HG02852 (cell line): ENCODE measurements at regions not wholly inside any gene's neighbourhood (a gene's known extent, or its start where the extent isn't known, plus 50 kb on each side); places are given as distances from the start of the nearest gene placed in this dataset.
"Not testable (repeated sequence)": the region's sequence is repeated elsewhere in the genome, so short reads cannot be mapped to it uniquely, and the experiment has no call there.

Experiments used
- ATAC-seq: cut with Tn5 transposase; IDR thresholded peaks from one replicate; pipeline ENCODE4 v1.9.1; 2021; ENCODE audit warnings: mild to moderate bottlenecking, moderate library complexity; ENCODE audit not compliant: unreplicated experiment

DNA sequence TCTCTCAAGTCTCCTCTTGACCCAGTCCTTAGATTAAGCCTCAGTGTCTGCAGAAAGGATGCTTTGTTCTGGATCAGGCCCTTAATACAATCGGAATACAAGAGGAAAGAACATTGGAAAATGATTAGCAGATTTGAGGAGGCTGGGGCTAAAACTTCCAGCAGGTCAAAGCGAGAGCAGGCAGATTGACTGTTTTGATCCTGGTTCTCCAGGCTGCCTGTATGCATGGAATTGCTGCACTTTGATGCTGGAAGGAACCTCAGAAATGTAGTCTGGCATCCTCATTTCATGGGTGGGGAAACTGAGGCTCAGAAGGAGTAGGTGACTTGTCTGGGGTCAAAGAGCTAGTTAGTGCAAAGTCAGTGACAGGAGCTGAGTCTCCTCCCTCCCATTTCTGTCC is 202.8 kb downstream of the EMX2 start:
- ATAC-seq: no peak

DNA sequence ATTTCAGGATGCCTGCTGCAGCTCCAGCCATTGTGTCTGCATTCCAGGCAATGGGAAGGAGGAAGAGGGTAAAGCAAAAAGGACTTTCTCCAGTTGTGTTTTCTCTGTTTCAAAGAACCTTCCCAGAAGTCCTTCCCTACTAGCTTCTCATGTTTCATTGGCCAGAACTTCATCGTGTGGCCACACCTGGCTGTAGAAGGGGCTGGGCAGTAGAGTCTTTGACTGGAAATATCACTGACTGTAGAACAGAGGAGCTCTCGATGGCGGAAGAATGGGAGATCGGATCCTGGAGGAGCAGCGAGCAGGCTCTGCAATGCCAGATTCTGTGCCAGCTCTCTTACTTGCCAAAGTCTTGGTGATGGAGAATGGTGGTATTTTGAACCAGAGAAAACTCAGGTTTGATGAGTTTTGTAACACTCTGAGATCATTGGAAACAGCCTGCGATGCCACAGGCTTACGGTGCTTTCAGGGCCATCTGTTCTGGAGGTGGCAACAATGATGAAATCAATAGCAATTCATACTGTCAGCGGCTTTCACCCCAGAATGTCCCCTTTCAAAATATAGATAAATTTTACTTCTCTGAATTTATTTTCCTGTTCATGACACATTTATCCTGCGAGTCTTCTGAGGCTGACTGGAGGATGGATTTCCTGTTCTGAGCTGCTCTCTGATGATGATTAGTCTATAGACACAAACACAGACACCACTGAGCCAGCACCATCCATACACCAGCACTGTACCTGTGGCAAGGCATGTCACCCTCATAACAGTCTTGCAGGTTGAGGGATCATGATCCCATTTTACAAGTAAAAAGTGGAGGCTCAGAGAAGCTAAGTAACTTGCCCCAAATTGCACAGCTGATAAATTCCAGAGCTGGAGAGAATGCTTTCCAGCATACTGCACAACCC is 204.2 kb downstream of the EMX2 start:
- no peak for ATAC-seq

DNA sequence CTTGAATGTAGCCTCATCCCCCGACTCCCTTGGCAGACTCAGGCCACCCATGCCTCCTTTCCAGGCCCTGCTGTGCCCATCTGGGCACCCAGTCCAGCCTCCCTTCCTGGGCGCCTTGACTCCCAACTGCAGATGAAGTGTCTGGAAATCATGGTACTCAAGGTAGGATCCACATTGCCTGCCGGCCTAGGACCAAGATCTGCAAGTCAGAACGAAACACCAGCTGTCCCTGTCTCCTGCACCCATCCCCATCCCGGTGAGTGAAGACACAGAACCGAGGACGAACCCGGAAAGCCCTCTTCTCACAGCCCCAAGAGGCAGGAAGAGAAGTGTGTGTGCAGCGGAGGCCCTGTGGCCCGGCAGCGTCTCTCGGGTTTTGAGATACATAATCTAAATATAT is 205.1 kb downstream of the EMX2 start:
- ATAC-seq: no peak

DNA sequence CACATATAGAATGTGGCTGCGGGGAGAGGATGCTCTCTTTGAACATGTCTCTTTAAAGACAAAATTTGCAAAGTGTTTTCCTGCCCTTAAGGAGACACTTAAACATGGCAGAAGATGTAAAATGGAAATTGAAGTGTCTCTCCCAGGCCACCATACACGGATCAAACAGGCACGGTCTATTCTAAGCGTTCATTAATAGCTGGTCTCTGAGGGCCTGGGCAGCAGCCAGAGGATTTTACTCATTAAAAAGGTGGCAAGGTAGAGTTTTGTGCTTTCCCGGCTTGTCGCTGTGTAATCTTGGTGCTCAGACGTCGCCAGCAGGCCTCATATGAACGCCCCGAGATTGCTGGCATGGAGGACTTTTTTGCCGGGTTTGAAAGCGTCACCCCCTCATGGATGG is 205.5 kb downstream of the EMX2 start:
- no peak for ATAC-seq

DNA sequence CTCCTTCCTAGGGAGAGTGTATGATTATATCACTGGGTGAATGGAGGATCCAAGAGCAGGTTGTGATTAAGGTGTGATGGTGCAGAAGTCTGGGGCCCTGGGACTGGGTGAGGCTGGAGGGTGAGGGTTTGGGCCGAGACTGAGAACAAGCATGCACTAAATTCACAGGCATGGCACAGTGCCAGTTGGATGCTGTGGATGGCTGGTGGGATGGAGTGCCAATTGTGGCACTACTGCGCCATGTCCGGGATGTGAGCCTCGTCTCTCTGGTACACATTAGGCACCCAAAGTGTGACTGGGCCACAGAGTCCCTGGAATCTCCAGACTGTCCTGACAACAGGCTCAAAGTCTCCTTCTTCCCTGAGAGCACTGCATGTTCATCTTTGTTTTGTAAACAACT is 208.1 kb downstream of the EMX2 start:
- ATAC-seq: no peak

DNA sequence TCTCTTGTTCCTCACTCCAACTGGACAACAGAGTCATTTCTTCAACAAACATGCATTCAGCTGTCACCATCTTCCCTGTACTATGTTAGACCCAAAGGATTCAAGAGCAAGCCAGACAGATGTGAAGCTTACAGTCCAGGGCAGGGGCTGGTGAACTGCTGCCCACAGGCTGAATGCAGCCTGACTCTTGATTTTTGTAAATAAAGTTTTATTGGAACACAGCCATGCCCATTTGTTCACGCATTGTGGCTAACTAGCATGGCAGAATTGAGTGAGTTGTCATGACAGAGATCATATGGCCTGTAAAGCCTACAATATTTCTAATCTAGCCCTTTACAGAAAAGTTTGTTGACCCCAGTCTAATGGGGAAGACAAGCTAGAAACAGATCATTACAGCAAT is 208.7 kb downstream of the EMX2 start:
- ATAC-seq: no peak

DNA sequence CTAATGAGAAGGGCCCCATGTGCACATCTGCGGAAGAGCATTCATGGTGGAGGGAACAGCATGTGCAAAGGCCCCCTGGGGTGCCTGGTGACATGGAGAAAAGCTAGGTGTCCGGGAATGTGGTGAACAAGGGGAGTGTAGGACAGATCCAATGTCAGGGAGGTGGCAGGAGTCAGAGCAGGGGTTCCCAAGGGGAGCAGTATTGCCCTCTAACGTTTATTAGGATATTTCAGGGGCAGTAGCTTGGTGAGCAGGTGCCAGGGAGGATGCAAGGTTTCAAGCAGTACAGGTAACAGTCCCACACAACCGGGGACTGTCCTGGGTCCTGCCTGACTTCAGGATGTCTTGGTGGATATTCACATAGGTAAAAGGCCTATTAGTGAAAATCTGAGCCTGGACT is 209.6 kb downstream of the EMX2 start:
- ATAC-seq: no peak

DNA sequence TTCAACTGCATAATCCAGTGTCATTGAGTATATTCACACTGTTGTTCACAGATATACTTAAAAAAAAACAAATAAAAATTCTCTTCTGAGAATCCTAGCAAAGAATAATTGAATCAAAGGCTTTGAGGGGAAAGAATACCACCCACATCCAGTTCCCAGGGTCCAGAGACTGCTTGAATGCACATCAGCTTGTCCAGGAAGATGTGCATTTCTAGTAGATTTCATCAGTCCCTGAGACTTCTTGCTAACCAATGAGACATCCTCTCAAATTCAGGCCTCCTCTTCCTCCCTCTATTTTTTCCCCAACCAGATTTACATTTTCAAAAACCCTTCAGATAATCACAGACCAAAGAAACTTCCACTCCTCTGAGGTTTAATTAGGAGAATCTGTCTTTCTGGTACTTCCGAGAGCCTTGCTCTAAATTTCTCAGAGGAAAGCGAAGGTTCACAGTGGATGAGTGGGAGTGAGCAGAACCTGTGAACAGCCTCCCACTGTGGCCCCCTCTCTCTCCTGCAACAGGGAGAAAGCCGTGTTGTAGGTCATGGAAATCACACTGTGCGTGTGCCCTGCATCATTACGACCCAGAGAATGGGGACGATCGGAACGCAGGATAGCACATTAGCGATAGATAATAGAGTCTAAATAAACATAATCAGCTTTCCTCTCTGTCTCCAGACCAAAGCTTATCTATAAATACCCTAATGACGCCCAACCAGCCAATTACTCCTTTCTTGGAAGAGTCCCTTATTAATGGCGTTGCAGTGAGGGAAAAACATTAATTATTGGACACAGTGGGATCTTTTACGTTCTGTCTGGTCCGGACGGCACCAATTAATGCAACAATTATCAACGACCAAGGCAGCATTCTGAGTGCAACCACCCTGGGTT is 212.5 kb downstream of the EMX2 start:
- no peak for ATAC-seq

DNA sequence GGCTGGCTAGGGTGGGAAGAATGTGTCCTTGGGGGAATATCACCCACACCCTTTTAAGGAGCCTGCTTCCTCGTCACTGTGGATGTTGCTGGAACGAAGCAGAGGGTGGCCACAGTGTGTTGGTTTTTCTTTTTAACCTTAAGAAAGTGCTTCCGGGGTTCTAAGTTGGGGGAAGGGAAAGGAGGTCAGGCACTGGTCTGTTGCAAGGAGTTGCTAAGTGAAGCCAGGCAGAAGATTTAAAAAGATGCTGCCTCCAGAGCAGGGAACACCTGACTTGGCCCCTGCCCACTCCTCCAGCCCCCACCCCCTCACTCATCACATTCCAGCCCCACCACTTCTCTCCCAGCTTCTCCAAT is 213.1 kb downstream of the EMX2 start:
- ATAC-seq: no peak

DNA sequence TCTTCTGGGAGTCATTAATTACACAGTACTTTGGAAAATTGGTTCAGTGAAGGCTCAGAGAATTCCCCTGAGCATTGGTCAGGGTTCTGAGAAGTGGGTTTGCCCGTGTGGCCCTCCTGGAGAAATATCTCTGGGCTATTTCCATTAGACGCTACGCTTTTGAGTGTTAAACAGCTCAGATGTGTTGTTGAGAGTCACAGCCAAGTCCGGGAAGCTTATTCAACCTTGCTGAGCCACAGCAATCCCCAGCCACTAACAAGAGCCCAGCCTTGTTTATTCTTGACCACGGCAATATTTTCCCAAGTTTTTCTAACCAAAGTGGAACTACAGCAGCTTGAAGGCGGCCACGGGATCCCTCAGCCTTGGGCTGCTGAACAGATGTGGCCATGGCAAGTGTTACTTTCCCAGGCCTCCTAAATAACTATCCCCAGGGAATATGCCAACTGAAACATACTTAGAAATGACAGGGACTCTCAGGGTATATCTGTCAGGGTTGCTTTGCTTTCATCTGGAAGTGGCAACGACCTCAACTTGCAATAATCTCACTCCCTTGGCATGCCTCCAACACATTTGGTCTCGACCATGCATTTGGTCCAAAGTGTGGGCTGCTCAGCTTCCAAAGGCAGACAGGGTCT is 214.7 kb downstream of the EMX2 start:
- ATAC-seq: no peak

DNA sequence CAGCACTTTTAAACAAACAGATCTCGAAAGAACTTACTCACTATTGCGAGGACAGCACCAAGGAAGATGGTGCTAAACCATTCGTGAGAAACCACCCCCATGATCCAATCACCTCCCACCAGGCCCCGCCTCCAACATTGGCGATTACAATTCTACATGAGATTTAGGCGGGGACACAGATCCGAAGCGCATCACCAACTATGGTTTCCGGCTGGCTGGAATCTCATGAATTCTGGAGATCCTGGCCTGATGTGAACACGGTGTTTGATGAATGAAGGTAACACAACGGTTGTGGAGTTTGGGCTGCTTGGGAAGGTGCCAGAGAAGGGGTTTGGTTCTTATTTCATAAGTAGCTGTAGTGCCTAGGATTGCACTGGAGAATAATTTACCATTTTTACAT is 216.7 kb downstream of the EMX2 start:
- ATAC-seq: no peak

DNA sequence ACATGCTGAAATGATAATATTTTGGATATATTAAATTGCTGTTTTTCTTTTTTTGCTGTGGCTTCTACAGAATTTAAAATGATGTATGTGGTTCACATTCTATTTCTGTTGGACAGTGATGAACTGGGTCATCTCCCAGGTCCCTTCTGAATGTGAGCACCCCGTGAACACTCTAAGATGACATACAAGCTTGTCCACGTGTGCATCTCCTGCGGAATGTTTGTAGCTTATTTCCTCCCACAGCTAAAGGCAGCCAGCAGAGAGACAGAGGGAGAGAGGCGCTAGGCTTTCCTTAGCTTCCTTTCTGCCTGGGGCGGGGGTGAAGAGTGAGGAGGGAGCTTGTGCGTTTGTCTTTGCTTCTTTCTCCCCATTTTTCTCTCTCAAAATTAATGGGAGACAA is 219.1 kb downstream of the EMX2 start:
- no peak for ATAC-seq

DNA sequence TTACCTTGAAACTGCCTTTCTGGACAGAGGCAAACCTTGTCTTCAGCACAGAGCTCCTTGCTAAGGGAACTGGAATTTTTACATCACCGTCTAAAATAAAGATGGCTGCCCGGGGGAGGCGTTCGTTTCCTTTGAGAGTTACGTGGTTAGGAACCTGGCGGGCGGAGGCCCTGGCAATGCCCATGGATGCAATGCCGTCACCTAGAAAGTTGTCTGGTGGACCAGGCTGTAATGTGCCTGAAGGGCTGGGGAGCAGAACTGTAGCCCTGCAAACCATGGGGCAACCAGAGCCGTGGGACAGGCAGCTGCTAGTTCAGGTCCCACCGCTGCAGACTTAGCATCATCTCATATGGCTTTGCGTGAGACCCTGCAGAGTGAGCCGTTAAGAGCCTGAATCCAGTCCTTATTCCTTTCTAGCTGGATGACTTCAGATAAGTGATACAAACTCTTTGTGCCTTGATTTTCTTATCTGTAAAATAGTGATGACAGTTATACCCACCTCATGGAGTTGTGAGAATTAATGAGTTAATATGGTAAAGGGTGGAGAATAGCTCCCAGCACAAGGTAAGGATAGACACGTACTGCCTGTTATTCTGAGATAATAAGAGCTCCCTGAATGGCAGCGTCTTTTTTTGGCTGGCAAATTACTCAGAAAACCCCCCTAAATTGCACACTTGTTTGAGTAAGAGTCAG is 219.7 kb downstream of the EMX2 start:
- ATAC-seq: no peak

DNA sequence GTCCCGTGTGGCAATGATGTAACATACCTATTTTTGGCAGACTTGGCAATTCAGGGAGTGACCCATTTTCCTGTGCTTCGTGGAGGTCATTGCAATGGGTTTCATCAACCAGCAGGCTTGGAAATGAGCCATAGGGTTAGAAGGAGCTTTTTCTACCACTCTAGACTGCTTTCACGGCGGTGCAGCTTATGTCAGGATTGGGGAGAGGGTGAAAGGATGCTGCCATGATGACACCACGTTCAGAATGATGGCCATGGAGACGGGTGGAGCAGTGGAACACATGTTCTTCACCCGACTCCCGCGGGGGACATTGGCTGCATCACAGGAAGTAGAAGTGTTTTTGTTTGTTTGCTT is 220.2 kb downstream of the EMX2 start:
- no peak for ATAC-seq

DNA sequence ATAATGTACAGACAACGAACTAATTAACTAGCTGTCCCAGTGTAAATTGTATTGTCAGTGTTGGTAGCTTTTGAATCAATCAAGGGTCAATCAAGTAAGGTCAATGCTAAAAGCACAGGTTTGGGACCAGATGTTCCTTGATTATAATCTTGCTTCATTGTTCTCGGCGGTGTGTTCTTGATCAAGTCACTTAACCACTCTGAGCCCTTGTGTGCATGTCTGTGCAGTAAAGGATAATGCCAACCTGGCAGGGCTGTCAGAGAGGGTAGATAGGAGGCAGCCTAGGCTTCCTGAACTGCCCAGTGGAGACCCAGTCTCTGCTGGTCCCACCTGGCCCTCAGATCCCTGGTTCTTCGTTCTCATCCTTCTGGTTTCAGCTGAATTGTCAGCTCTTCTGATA is 221.0 kb downstream of the EMX2 start:
- no peak for ATAC-seq

DNA sequence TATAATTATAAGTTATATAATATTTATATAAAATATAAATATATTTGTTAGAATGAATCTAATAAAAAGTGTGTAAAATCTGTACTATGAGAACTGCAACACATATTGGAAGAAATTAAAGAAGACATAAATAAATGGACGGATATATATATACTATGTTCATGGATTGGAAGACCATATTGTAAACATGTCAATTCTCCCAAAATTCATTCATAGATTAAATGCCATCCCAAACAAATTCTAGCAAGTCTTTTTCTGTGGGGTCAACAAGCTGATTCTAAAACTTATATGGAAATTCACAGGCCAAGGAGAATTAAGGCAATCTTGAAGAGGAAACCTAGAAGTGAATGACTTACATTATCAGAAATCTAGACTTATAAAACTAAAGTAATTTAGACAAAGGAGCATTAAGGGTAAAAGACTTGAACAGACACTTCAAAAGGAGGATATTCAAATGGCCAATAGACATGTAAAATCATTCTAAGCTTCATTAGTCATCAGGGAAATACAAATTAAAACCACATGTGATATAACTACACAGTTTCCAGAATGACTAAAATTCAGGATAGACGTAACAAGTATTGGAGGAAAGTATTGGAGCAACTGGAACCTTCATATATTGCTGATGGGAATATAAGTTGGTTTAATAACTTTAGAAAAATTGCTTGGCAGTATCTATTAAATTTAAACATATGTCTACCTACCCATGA is 225.9 kb downstream of the EMX2 start:
- ATAC-seq: no peak

DNA sequence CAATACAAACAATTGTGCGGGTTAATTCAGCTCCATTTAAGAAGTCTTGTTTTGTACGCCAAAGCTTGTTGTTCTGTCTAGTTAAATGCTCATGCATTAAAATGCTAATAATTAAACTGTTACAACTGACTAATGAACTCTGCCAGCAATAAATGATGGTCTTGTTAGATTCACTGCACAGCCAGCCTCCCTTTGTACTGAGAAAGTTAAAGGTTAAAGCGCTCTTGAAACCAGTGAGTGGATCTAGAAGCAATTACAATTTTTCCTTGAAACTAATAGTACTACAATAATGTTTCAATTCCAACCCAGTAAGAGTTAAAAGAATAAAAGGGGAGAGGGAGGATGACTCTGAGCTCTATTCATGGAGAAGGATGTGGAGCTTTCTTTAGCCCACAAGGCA is 233.0 kb downstream of the EMX2 start:
- no peak for ATAC-seq

DNA sequence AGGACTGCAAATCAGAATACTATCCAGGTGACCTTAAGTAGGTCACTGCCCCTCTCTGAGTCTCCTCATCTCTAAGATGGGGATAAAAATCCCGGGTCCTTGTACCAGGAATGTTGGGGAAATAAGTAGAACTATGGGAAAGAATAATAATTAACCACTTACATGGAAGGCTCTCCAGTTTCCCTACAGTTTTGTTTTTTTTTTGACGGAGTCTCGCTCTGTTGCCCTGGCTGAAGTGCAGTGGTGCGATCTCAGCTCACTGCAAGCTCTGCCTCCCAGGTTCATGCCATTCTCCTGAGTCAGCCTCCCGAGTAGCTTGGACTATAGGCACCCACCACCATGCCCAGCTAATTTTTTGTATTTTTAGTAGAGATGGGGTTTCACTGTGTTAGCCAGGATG is 234.7 kb downstream of the EMX2 start:
- not testable (repeated sequence) for ATAC-seq

DNA sequence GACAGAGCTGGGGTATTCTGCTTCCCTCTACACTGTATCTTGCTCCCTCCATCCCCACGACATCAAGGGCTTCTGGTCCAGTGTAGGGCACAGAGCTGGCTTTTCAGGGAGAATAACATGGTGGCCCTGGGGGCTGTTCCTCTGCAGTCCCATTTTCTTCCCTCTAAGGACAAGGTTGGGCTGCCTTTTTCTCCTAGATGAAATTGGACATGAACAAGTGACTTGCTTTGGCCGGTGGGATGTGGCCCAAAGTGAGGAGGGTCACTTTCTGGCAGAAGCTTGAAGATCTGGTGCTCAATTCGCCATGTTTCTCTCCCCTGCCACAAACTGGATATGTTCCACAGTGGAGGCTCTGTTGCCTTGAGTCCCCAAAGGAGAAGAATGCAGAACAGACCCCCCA is 235.7 kb downstream of the EMX2 start:
- no peak for ATAC-seq

DNA sequence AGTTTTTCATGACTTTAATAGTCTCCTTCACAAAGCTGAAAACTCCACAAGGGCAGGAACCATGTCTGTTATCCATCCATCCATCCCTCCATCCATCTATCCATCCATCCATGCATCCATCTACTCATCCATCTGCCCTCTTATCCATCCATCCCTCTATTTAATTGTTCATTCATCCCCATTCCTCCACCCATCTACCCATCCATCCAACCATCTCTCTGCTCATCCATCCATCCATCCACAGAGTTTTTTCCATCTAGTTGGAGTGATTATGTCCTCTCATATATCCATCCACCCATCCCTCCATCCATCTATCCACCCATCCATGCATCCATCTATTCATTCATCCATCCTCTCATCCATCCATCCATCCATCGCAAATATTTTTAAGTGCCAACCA is 237.9 kb downstream of the EMX2 start:
- ATAC-seq: no peak
